H4 (cell line): ENCODE measurements at regions not wholly inside any gene's neighbourhood (a gene's known extent, or its start where the extent isn't known, plus 50 kb on each side); places are given as distances from the start of the nearest gene placed in this dataset.

Experiments used
- DNase-seq: peaks from one replicate; pipeline ENCODE4 v3.0.0-alpha.2; 2015; ENCODE audit warnings: low spot score

- no peak for DNase-seq
Measured at GRCh38 chr11:57103899-57104605, 77.7 kb upstream of the LRRC55 start.

- no peak for DNase-seq
Measured at GRCh38 chr11:57109331-57109730, 72.4 kb upstream of the LRRC55 start.

GRCh38 chr11:57111619-57112018 is 70.1 kb upstream of the LRRC55 start:
- DNase-seq = no peak

GRCh38 chr11:57116654-57117053 is 65.1 kb upstream of the LRRC55 start:
- no peak for DNase-seq

- no peak for DNase-seq
Measured at GRCh38 chr11:57120192-57120965, 61.4 kb upstream of the LRRC55 start.

GRCh38 chr11:57121996-57122395 is 59.8 kb upstream of the LRRC55 start:
- DNase-seq = no peak

- DNase-seq = no peak
Measured at GRCh38 chr11:57123590-57123989, 58.2 kb upstream of the LRRC55 start.

GRCh38 chr11:57124505-57124904 is 57.2 kb upstream of the LRRC55 start:
- DNase-seq = no peak

GRCh38 chr11:57124917-57125316 is 56.8 kb upstream of the LRRC55 start:
- no peak for DNase-seq

GRCh38 chr11:57126766-57127400 is 54.9 kb upstream of the LRRC55 start:
- DNase-seq = no peak

GRCh38 chr11:57131080-57131790 is 50.5 kb upstream of the LRRC55 start:
- DNase-seq = no peak
